ENCODE measurements at regions not wholly inside any gene's neighbourhood (a gene's known extent, or its start where the extent isn't known, plus 50 kb on each side); places are given as distances from the start of the nearest gene placed in this dataset.
"Not testable (repeated sequence)": the region's sequence is repeated elsewhere in the genome, so short reads cannot be mapped to it uniquely, and the experiment has no call there.

DNA sequence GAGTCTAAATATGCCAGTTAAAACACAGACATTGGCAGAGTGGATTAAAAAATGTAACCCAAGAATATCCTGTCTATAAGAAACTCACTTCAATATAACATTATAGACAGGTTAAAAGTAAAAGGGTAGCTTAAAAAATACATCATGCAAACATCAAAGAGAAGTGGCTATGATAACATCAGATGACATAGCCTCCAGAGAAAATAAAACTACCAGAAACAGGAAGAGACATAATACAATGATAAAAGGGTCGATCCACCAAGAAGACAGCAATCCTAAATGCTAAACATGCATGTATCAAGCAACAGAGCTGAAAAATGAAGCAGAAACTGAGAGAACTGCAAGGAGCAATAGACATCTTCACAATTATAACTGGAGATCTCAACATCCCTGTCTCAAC is 190.2 kb upstream of the NR5A2 start:
- H3K9me3 Mint-ChIP-seq (ENCODE audit: unreplicated experiment): peaks cover 7% of the 10 kb centered on the region
- FAIRE-seq: no peak
- H3K9me3 ChIP-seq (ENCODE audit: insufficient read depth, low read depth, low read length): no peaks in the 10 kb centered on the region
- H3K27ac Mint-ChIP-seq (ENCODE audit: unreplicated experiment): no peak overlapping the region
- H4K20me1 ChIP-seq (ENCODE audit: insufficient read depth, low read length): no peaks in the 10 kb centered on the region
- no peaks in the 10 kb centered on the region for H3K36me3 Mint-ChIP-seq (ENCODE audit: low read depth, unreplicated experiment)
- no peaks in the 10 kb centered on the region for H3K36me3 ChIP-seq (ENCODE audit: insufficient read depth, low read length)
- H3K9ac ChIP-seq (ENCODE audit: low read length): no peak overlapping the region
- H3K27me3 ChIP-seq (ENCODE audit: insufficient read depth, low read length): no peaks in the 10 kb centered on the region
- no peaks in the 10 kb centered on the region for H3K79me2 ChIP-seq (ENCODE audit: insufficient read depth, low read length)
- no peak overlapping the region for H3K4me2 ChIP-seq (ENCODE audit: low read length)
- H3K4me1 Mint-ChIP-seq (ENCODE audit: low read depth, unreplicated experiment): no peaks in the 10 kb centered on the region
- H3K4me3 ChIP-seq (ENCODE audit: insufficient read depth, low read depth, low read length): no peak overlapping the region
- H3K27me3 Mint-ChIP-seq (ENCODE audit: low read depth, unreplicated experiment): no peaks in the 10 kb centered on the region
- no peak overlapping the region for H2AFZ ChIP-seq (ENCODE audit: low read depth, low read length)
- H3K4me3 Mint-ChIP-seq (ENCODE audit: unreplicated experiment): no peak overlapping the region
- no peaks in the 10 kb centered on the region for H3K4me1 ChIP-seq (ENCODE audit: insufficient read depth, low read length)
- DNase-seq (ENCODE audit: low read depth): no peak
- TF ChIP-seq EZH2 (IDR thresholded peaks at IDR 0.05; ENCODE audit: insufficient read depth, low read length): no peak
- TF ChIP-seq, protein P1, sequence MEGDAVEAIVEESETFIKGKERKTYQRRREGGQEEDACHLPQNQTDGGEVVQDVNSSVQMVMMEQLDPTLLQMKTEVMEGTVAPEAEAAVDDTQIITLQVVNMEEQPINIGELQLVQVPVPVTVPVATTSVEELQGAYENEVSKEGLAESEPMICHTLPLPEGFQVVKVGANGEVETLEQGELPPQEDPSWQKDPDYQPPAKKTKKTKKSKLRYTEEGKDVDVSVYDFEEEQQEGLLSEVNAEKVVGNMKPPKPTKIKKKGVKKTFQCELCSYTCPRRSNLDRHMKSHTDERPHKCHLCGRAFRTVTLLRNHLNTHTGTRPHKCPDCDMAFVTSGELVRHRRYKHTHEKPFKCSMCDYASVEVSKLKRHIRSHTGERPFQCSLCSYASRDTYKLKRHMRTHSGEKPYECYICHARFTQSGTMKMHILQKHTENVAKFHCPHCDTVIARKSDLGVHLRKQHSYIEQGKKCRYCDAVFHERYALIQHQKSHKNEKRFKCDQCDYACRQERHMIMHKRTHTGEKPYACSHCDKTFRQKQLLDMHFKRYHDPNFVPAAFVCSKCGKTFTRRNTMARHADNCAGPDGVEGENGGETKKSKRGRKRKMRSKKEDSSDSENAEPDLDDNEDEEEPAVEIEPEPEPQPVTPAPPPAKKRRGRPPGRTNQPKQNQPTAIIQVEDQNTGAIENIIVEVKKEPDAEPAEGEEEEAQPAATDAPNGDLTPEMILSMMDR (IDR thresholded peaks at IDR 0.05; ENCODE audit: insufficient read depth, low read depth, low read length): no peak
- H3K27ac ChIP-seq (ENCODE audit: low read depth, low read length): no peak overlapping the region

- H3K36me3 ChIP-seq (ENCODE audit: insufficient read depth, low read length); FAIRE-seq; H3K27ac ChIP-seq (ENCODE audit: low read depth, low read length); H4K20me1 ChIP-seq (ENCODE audit: insufficient read depth, low read length); H2AFZ ChIP-seq (ENCODE audit: low read depth, low read length); H3K27me3 ChIP-seq (ENCODE audit: insufficient read depth, low read length); H3K9ac ChIP-seq (ENCODE audit: low read length); H3K9me3 Mint-ChIP-seq (ENCODE audit: unreplicated experiment); H3K4me1 Mint-ChIP-seq (ENCODE audit: low read depth, unreplicated experiment); H3K79me2 ChIP-seq (ENCODE audit: insufficient read depth, low read length); H3K4me2 ChIP-seq (ENCODE audit: low read length); H3K27me3 Mint-ChIP-seq (ENCODE audit: low read depth, unreplicated experiment); H3K36me3 Mint-ChIP-seq (ENCODE audit: low read depth, unreplicated experiment); H3K27ac Mint-ChIP-seq (ENCODE audit: unreplicated experiment); H3K4me3 Mint-ChIP-seq (ENCODE audit: unreplicated experiment); H3K4me3 ChIP-seq (ENCODE audit: insufficient read depth, low read depth, low read length); H3K4me1 ChIP-seq (ENCODE audit: insufficient read depth, low read length); DNase-seq (ENCODE audit: low read depth); H3K9me3 ChIP-seq (ENCODE audit: insufficient read depth, low read depth, low read length): not testable (repeated sequence)
These were observed 187.9 kb upstream of the NR5A2 start for GRCh38 chr1:199839608-199840007.

GRCh38 chr1:199843096-199843495 is 184.4 kb upstream of the NR5A2 start:
- not testable (repeated sequence) for H3K9ac ChIP-seq (ENCODE audit: low read length); H3K27ac ChIP-seq (ENCODE audit: low read depth, low read length); H3K4me2 ChIP-seq (ENCODE audit: low read length); H3K9me3 Mint-ChIP-seq (ENCODE audit: unreplicated experiment); H3K27ac Mint-ChIP-seq (ENCODE audit: unreplicated experiment); H3K9me3 ChIP-seq (ENCODE audit: insufficient read depth, low read depth, low read length); H3K4me3 Mint-ChIP-seq (ENCODE audit: unreplicated experiment); H3K4me3 ChIP-seq (ENCODE audit: insufficient read depth, low read depth, low read length); H3K36me3 Mint-ChIP-seq (ENCODE audit: low read depth, unreplicated experiment); H3K79me2 ChIP-seq (ENCODE audit: insufficient read depth, low read length); DNase-seq (ENCODE audit: low read depth); H3K4me1 ChIP-seq (ENCODE audit: insufficient read depth, low read length); H3K27me3 Mint-ChIP-seq (ENCODE audit: low read depth, unreplicated experiment); H4K20me1 ChIP-seq (ENCODE audit: insufficient read depth, low read length); H2AFZ ChIP-seq (ENCODE audit: low read depth, low read length); FAIRE-seq; H3K27me3 ChIP-seq (ENCODE audit: insufficient read depth, low read length); H3K36me3 ChIP-seq (ENCODE audit: insufficient read depth, low read length); H3K4me1 Mint-ChIP-seq (ENCODE audit: low read depth, unreplicated experiment)

- H3K27me3 Mint-ChIP-seq (ENCODE audit: low read depth, unreplicated experiment): no peaks in the 10 kb centered on the region
- H3K36me3 ChIP-seq (ENCODE audit: insufficient read depth, low read length): no peaks in the 10 kb centered on the region
- no peaks in the 10 kb centered on the region for H3K27me3 ChIP-seq (ENCODE audit: insufficient read depth, low read length)
- DNase-seq (ENCODE audit: low read depth): peak; percentile 21
- no peaks in the 10 kb centered on the region for H3K4me1 ChIP-seq (ENCODE audit: insufficient read depth, low read length)
- no peak overlapping the region for H3K4me3 Mint-ChIP-seq (ENCODE audit: unreplicated experiment)
- H3K27ac ChIP-seq (ENCODE audit: low read depth, low read length): no peak overlapping the region
- no peaks in the 10 kb centered on the region for H3K79me2 ChIP-seq (ENCODE audit: insufficient read depth, low read length)
- H4K20me1 ChIP-seq (ENCODE audit: insufficient read depth, low read length): no peaks in the 10 kb centered on the region
- H3K36me3 Mint-ChIP-seq (ENCODE audit: low read depth, unreplicated experiment): no peaks in the 10 kb centered on the region
- no peak overlapping the region for H3K9ac ChIP-seq (ENCODE audit: low read length)
- H3K4me3 ChIP-seq (ENCODE audit: insufficient read depth, low read depth, low read length): no peak overlapping the region
- no peak overlapping the region for H3K27ac Mint-ChIP-seq (ENCODE audit: unreplicated experiment)
- no peak for FAIRE-seq
- no peaks in the 10 kb centered on the region for H3K9me3 ChIP-seq (ENCODE audit: insufficient read depth, low read depth, low read length)
- H3K4me1 Mint-ChIP-seq (ENCODE audit: low read depth, unreplicated experiment): no peaks in the 10 kb centered on the region
- no peak overlapping the region for H3K4me2 ChIP-seq (ENCODE audit: low read length)
- no peaks in the 10 kb centered on the region for H3K9me3 Mint-ChIP-seq (ENCODE audit: unreplicated experiment)
- no peak overlapping the region for H2AFZ ChIP-seq (ENCODE audit: low read depth, low read length)
- TF ChIP-seq, protein P1 (IDR thresholded peaks at IDR 0.05; ENCODE audit: insufficient read depth, low read depth, low read length): no peak
- no peak for TF ChIP-seq EZH2 (IDR thresholded peaks at IDR 0.05; ENCODE audit: insufficient read depth, low read length)
These were observed 183.6 kb upstream of the NR5A2 start for GRCh38 chr1:199843861-199844260.

Data from astrocyte (in vitro differentiated cells and primary cell).